ENCODE measurements at regions not wholly inside any gene's neighbourhood (a gene's known extent, or its start where the extent isn't known, plus 50 kb on each side); places are given as distances from the start of the nearest gene placed in this dataset.

DNA sequence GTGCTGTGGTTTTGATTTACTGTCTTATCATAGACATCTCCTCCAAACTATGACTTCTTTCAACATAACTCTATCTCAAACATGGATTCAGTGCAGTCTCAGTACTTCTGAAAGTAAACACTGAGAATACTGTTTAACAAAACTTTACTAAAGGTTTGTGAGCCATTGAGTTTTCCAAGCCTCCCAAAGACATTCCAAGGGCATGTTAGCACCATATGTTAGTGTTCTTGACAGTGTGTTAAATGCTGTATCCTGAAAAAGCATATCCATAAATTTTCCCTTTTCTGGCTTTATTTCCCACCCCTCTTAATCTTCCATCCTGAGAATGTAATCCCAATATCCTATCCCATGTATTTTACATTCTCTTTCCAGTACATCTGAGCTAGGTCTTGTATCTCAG lies 446.8 kb upstream of the CXADR start:
- TF ChIP-seq, protein P1, sequence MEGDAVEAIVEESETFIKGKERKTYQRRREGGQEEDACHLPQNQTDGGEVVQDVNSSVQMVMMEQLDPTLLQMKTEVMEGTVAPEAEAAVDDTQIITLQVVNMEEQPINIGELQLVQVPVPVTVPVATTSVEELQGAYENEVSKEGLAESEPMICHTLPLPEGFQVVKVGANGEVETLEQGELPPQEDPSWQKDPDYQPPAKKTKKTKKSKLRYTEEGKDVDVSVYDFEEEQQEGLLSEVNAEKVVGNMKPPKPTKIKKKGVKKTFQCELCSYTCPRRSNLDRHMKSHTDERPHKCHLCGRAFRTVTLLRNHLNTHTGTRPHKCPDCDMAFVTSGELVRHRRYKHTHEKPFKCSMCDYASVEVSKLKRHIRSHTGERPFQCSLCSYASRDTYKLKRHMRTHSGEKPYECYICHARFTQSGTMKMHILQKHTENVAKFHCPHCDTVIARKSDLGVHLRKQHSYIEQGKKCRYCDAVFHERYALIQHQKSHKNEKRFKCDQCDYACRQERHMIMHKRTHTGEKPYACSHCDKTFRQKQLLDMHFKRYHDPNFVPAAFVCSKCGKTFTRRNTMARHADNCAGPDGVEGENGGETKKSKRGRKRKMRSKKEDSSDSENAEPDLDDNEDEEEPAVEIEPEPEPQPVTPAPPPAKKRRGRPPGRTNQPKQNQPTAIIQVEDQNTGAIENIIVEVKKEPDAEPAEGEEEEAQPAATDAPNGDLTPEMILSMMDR (IDR thresholded peaks at IDR 0.05), result no peak
- no peak for TF ChIP-seq POLR2A (IDR thresholded peaks at IDR 0.05)
